ENCODE measurements at regions not wholly inside any gene's neighbourhood (a gene's known extent, or its start where the extent isn't known, plus 50 kb on each side); places are given as distances from the start of the nearest gene placed in this dataset.

- no peak for TF ChIP-seq ZFX (IDR thresholded peaks at IDR 0.05; ENCODE audit: borderline replicate concordance)
- no peak for TF ChIP-seq CTCF (IDR thresholded peaks at IDR 0.05)
- no peak overlapping the region for H3K27ac ChIP-seq
These were observed 176.2 kb upstream of the HDAC4 start for GRCh38 chr2:239576784-239577685.

- TF ChIP-seq ZFX (IDR thresholded peaks at IDR 0.05; ENCODE audit: borderline replicate concordance) (no peak), CTCF (IDR thresholded peaks at IDR 0.05) (no peak)
These were observed 175.2 kb upstream of the HDAC4 start for GRCh38 chr2:239575931-239576445.

GRCh38 chr2:239574434-239575156, 173.8 kb upstream of the HDAC4 start:
- no peak overlapping the region for H3K27ac ChIP-seq
- TF ChIP-seq CTCF (IDR thresholded peaks at IDR 0.05) (no peak), ZFX (IDR thresholded peaks at IDR 0.05; ENCODE audit: borderline replicate concordance) (no peak)

More at GRCh38 chr2:239575931-239576445, 175.2 kb upstream of the HDAC4 start:
- no peak overlapping the region for H3K27ac ChIP-seq

- no peak overlapping the region for H3K27ac ChIP-seq
- TF ChIP-seq ZFX (IDR thresholded peaks at IDR 0.05; ENCODE audit: borderline replicate concordance) (no peak), CTCF (IDR thresholded peaks at IDR 0.05) (no peak)
These were observed 173.2 kb upstream of the HDAC4 start for GRCh38 chr2:239574054-239574433.

- TF ChIP-seq ZFX (IDR thresholded peaks at IDR 0.05; ENCODE audit: borderline replicate concordance) (no peak), CTCF (IDR thresholded peaks at IDR 0.05) (no peak)
These were observed 170.2 kb upstream of the HDAC4 start for GRCh38 chr2:239570971-239571520.

GRCh38 chr2:239570216-239570925, 169.6 kb upstream of the HDAC4 start:
- H3K27ac ChIP-seq: no peak overlapping the region
- TF ChIP-seq CTCF (IDR thresholded peaks at IDR 0.05) (no peak), ZFX (IDR thresholded peaks at IDR 0.05; ENCODE audit: borderline replicate concordance) (no peak)

More at GRCh38 chr2:239570971-239571520, 170.2 kb upstream of the HDAC4 start:
- no peak overlapping the region for H3K27ac ChIP-seq

All from 22Rv1 (cell line).